ENCODE measurements at regions not wholly inside any gene's neighbourhood (a gene's known extent, or its start where the extent isn't known, plus 50 kb on each side); places are given as distances from the start of the nearest gene placed in this dataset.

DNA sequence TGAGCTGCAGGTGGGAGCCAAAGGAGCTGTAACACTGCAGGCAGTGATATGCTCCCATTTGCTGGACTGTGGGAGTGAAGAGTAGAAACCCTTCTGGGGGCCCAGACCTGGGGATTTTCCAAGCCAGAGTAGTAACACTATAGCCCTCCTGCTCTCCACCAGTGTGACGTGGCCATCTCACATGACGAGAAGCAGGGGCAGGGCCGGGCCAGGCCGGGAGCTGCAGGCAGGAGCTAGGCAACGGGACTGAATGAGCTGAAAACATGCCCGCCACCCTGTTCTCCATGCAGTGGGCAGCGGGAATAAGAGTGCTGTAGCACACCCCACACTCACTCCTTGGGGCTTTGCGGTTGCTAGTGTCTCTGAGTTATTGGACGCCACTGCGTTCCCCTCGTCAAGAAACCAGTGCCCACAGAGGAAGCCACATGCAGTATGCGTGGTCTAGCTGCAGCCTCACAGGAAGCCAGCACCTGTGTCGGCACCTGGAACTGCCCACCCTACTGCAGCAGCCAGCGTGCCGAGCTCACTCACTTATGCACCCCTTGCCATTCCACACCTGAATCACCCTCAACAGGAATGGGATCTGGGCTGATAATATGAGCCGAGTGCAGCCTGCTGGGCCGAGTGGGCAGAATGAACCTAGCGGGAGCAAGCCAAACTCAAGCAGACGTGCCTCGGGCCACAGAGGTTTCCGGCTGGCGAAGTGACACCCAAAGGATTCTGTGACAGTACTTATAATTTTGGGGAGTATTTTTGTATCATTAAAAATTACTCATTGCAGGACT is 1389.6 kb downstream of the KCNT2 start:
- DNase-seq (no peak), ATAC-seq (ENCODE audit: insufficient read depth, low read depth) (no peak; the same call in 2 of the 3 replicates)
- Histone ChIP-seq H4K20me1 (ENCODE audit: insufficient read depth, low read length) (no peaks in the 10 kb centered on the region), H3K79me2 (ENCODE audit: insufficient read depth, low read length) (no peaks in the 10 kb centered on the region), H3K27ac (ENCODE audit: low read length) (no peak overlapping the region), H3K4me2 (ENCODE audit: insufficient read depth, low read length) (no peak overlapping the region), H3K4me1 (ENCODE audit: insufficient read depth, low read length) (no peaks in the 10 kb centered on the region), H3K27me3 (ENCODE audit: insufficient read depth, low read length, poor library complexity) (no peaks in the 10 kb centered on the region), H3K9ac (ENCODE audit: low read depth, low read length) (no peak overlapping the region), H3K36me3 (ENCODE audit: insufficient read depth, low read length) (no peaks in the 10 kb centered on the region), H3K9me3 (ENCODE audit: insufficient read depth, low read length, severe bottlenecking) (peaks cover 4% of the 10 kb centered on the region), H2AFZ (ENCODE audit: low read depth, low read length) (no peak overlapping the region), H3K4me3 (ENCODE audit: low read depth in 1 of 2, low read length in 2 of 2) (no peak overlapping the region)
- no peak for TF ChIP-seq EZH2 (IDR thresholded peaks at IDR 0.05; ENCODE audit: borderline replicate concordance, low read depth, low read length, severe bottlenecking)
- TF ChIP-seq, protein P1, sequence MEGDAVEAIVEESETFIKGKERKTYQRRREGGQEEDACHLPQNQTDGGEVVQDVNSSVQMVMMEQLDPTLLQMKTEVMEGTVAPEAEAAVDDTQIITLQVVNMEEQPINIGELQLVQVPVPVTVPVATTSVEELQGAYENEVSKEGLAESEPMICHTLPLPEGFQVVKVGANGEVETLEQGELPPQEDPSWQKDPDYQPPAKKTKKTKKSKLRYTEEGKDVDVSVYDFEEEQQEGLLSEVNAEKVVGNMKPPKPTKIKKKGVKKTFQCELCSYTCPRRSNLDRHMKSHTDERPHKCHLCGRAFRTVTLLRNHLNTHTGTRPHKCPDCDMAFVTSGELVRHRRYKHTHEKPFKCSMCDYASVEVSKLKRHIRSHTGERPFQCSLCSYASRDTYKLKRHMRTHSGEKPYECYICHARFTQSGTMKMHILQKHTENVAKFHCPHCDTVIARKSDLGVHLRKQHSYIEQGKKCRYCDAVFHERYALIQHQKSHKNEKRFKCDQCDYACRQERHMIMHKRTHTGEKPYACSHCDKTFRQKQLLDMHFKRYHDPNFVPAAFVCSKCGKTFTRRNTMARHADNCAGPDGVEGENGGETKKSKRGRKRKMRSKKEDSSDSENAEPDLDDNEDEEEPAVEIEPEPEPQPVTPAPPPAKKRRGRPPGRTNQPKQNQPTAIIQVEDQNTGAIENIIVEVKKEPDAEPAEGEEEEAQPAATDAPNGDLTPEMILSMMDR (IDR thresholded peaks at IDR 0.05; ENCODE audit: borderline replicate concordance, extremely low read depth, low read length, poor library complexity, severe bottlenecking), result no peak

DNA sequence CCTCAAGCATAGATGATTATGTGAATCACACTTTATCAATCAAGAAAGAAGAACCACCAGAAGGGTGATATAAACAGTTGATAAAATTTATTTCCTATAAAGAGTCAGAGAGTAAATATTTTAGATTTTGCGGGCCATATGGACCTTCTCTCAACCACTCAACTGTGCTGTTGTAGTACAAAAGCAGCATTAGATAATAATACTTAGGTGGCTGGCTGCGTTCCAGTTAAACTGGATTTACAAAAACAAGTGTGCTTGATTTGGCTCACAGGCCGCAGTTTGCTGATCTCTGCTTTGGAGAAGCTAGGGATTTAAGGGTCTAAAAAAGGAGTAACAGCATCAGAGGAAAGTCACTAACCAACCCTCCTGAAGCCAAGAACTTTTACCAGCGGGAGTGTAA is 1406.0 kb downstream of the KCNT2 start:
- no peaks in the 10 kb centered on the region for H3K9me3 ChIP-seq (ENCODE audit: insufficient read depth, low read length, severe bottlenecking)
- H2AFZ ChIP-seq (ENCODE audit: low read depth, low read length), result no peak overlapping the region
- H3K79me2 ChIP-seq (ENCODE audit: insufficient read depth, low read length), result no peaks in the 10 kb centered on the region
- no peaks in the 10 kb centered on the region for H3K4me1 ChIP-seq (ENCODE audit: insufficient read depth, low read length)
- H3K9ac ChIP-seq (ENCODE audit: low read depth, low read length), result no peak overlapping the region
- DNase-seq (no peak), ATAC-seq (ENCODE audit: insufficient read depth, low read depth) (no peak)
- no peak overlapping the region for H3K4me2 ChIP-seq (ENCODE audit: insufficient read depth, low read length)
- H3K36me3 ChIP-seq (ENCODE audit: insufficient read depth, low read length), result no peaks in the 10 kb centered on the region
- no peaks in the 10 kb centered on the region for H3K27me3 ChIP-seq (ENCODE audit: insufficient read depth, low read length, poor library complexity)
- no peak overlapping the region for H3K27ac ChIP-seq (ENCODE audit: low read length)
- TF ChIP-seq, protein P1 (IDR thresholded peaks at IDR 0.05; ENCODE audit: borderline replicate concordance, extremely low read depth, low read length, poor library complexity, severe bottlenecking), result no peak
- no peak for TF ChIP-seq EZH2 (IDR thresholded peaks at IDR 0.05; ENCODE audit: borderline replicate concordance, low read depth, low read length, severe bottlenecking)
- H4K20me1 ChIP-seq (ENCODE audit: insufficient read depth, low read length), result no peaks in the 10 kb centered on the region
- no peak overlapping the region for H3K4me3 ChIP-seq (ENCODE audit: low read depth in 1 of 2, low read length in 2 of 2)

DNA sequence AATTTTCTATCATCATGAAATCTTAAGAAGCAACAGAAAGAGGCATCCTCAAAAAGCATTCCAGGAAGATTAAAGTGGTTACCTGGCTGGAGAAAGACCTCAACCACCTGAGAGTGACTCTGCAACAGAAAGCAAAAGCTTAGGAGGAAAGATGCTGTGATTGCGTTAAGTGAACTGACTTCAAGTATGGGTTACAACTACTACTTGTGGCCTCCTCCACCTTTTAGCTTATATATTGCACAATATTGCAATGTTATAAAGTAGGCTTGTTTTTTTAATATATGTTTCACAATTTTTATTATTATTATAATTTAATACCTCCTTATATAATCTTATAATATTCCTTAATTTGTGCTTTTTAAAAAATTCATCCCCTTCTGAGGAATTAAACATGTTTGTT is 1407.5 kb downstream of the KCNT2 start:
- Histone ChIP-seq H4K20me1 (ENCODE audit: insufficient read depth, low read length) (no peaks in the 10 kb centered on the region), H3K4me3 (ENCODE audit: low read depth in 1 of 2, low read length in 2 of 2) (no peak overlapping the region), H3K4me1 (ENCODE audit: insufficient read depth, low read length) (no peaks in the 10 kb centered on the region), H3K27me3 (ENCODE audit: insufficient read depth, low read length, poor library complexity) (no peaks in the 10 kb centered on the region), H3K79me2 (ENCODE audit: insufficient read depth, low read length) (no peaks in the 10 kb centered on the region), H3K9ac (ENCODE audit: low read depth, low read length) (no peak overlapping the region), H3K27ac (ENCODE audit: low read length) (no peak overlapping the region), H3K9me3 (ENCODE audit: insufficient read depth, low read length, severe bottlenecking) (no peaks in the 10 kb centered on the region), H2AFZ (ENCODE audit: low read depth, low read length) (no peak overlapping the region), H3K36me3 (ENCODE audit: insufficient read depth, low read length) (no peaks in the 10 kb centered on the region), H3K4me2 (ENCODE audit: insufficient read depth, low read length) (no peak overlapping the region)
- DNase-seq (no peak), ATAC-seq (ENCODE audit: insufficient read depth, low read depth) (no peak)
- TF ChIP-seq EZH2 (IDR thresholded peaks at IDR 0.05; ENCODE audit: borderline replicate concordance, low read depth, low read length, severe bottlenecking), result no peak
- TF ChIP-seq, protein P1 (IDR thresholded peaks at IDR 0.05; ENCODE audit: borderline replicate concordance, extremely low read depth, low read length, poor library complexity, severe bottlenecking), result no peak
